Colonic mucosa (tissue), 4 donors: ENCODE measurements at regions not wholly inside any gene's neighbourhood (a gene's known extent, or its start where the extent isn't known, plus 50 kb on each side); places are given as distances from the start of the nearest gene placed in this dataset.

Experiments
- DNase-seq: peaks from one replicate; pipeline ENCODE4 v3.0.0-alpha.2; 2020
- H3K27ac ChIP-seq: fragments of 200-600 bp; one replicate; pipeline ENCODE4 v1.8.0; 2021
- H3K27me3 ChIP-seq: fragments of 200-600 bp; one replicate; pipeline ENCODE4 v1.8.0; 2021
- H3K36me3 ChIP-seq: fragments of 200-600 bp; one replicate; pipeline ENCODE4 v1.8.0; 2021
- H3K4me1 ChIP-seq: fragments of 200-600 bp; one replicate; pipeline ENCODE4 v1.8.0; 2021; ENCODE audit warnings: mild to moderate bottlenecking
- H3K4me3 ChIP-seq: fragments of 200-600 bp; one replicate; pipeline ENCODE4 v1.8.0; 2021
- H3K9ac ChIP-seq, 2 donors: one replicate each; pipeline ENCODE4 v1.7.0; 2013; ENCODE audit warnings: control low read depth in 2 of 2, low read depth in 2 of 2, low read length in 2 of 2
- H3K9me3 ChIP-seq: fragments of 200-600 bp; one replicate; pipeline ENCODE4 v1.8.0; 2021
- CTCF ChIP-seq: fragments of 200-600 bp; IDR thresholded peaks from one replicate; pipeline ENCODE4 v1.8.0; 2022; ENCODE audit warnings: antibody characterized with exemption, mild to moderate bottlenecking
- intact Hi-C: fragments of 100-400 bp; cut with DNase I; formaldehyde crosslinking; loops from one replicate; pipeline ENCODE4 v1.14.1; 2022
- donor health status: healthy.
- donor health status: DM: no; HTN: no; CAD: no.
- donor health status: DM: no; HTN: no; CAD: no.

- Histone ChIP-seq H3K36me3 (no peaks in the 10 kb centered on the region), H3K9ac (no peak overlapping the region), H3K27ac (no peak overlapping the region), H3K4me1 (no peaks in the 10 kb centered on the region), H3K9me3 (no peaks in the 10 kb centered on the region), H3K4me3 (no peak overlapping the region), H3K27me3 (no peaks in the 10 kb centered on the region)
- intact Hi-C loops, result no loop called here
- TF ChIP-seq CTCF, result no peak
- no peak for DNase-seq
Measured at GRCh38 chr20:4567170-4567569, 119.1 kb upstream of the PRNP start.

- H3K27ac ChIP-seq, result no peak overlapping the region
- H3K4me1 ChIP-seq, result no peaks in the 10 kb centered on the region
- H3K4me3 ChIP-seq, result no peak overlapping the region
- H3K9me3 ChIP-seq, result no peaks in the 10 kb centered on the region
- H3K9ac ChIP-seq, result no peak overlapping the region
- no peak for TF ChIP-seq CTCF
- no peaks in the 10 kb centered on the region for H3K36me3 ChIP-seq
- no peaks in the 10 kb centered on the region for H3K27me3 ChIP-seq
- DNase-seq, result no peak
- intact Hi-C loops, result no loop called here
Measured at GRCh38 chr20:4563534-4563933, 122.7 kb upstream of the PRNP start.

DNA sequence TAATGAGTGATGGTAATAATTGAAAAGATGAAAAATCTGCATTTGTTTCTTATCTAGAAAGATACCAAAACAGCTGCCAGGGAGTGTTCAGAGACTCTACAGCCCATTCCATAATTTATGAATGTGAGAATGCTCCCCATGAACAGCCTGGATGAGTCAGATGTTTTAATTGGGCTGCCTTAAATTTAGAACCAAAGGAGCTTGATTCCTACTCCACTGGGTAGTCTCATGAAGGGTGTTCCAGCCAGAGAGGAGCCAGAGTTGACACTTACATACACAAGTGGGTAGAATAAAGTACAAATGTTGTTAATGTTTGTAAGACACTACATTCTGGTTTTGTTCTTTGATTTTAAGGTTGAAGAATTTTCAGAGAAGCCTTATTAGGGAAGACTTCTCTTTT lies 123.2 kb upstream of the PRNP start:
- no peak overlapping the region for H3K27ac ChIP-seq
- no peak overlapping the region for H3K9ac ChIP-seq
- H3K9me3 ChIP-seq, result no peaks in the 10 kb centered on the region
- H3K36me3 ChIP-seq, result no peaks in the 10 kb centered on the region
- TF ChIP-seq CTCF, result no peak
- intact Hi-C loops, result no loop called here
- H3K27me3 ChIP-seq, result no peaks in the 10 kb centered on the region
- H3K4me3 ChIP-seq, result no peak overlapping the region
- DNase-seq, result no peak
- no peaks in the 10 kb centered on the region for H3K4me1 ChIP-seq

DNA sequence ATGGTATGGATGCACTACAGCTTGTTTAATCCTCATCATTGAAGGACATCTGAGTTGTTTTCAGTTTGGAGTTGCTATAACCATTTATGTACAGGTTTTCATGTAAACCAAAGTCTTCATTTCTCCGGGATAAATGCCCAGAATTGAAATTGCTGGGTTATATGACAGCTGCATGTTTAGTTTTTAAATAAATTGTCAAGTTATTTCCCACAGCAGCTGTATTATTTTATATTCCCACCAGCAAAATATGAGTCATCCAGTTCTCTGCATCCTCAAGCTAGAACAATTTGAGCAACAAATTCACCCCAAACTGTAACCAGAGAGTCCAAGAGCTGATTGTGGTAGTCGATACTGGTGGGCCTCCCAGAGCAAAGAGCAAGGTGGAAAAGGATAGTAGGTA lies 125.6 kb upstream of the PRNP start:
- DNase-seq, result no peak
- H3K4me1 ChIP-seq, result no peaks in the 10 kb centered on the region
- no peaks in the 10 kb centered on the region for H3K27me3 ChIP-seq
- H3K4me3 ChIP-seq, result no peak overlapping the region
- no peaks in the 10 kb centered on the region for H3K36me3 ChIP-seq
- no peak for TF ChIP-seq CTCF
- H3K9ac ChIP-seq, result no peak overlapping the region
- intact Hi-C loops, result no loop called here
- no peaks in the 10 kb centered on the region for H3K9me3 ChIP-seq
- H3K27ac ChIP-seq, result no peak overlapping the region

DNA sequence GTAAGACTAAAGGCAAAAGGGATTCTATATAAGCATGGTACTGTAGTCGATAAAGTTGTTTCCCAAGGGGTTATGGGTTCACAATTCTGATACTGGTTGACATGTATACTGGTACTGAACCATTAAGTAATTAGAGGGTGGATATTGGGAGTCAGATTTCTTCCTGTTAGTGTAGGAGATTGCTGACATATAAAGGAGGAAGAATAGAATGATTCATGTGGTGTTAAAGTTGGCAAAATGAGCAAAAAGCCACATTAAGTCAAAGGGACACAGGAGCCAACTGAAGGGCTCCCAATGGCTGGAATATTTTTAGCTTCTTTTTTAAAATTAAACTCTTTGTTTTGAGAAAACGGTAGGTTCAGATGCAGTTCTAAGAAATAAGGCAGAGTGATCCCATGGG lies 126.3 kb upstream of the PRNP start:
- no peak overlapping the region for H3K9ac ChIP-seq
- no peaks in the 10 kb centered on the region for H3K36me3 ChIP-seq
- no peaks in the 10 kb centered on the region for H3K9me3 ChIP-seq
- DNase-seq, result no peak
- no peak overlapping the region for H3K4me3 ChIP-seq
- intact Hi-C loops, result no loop called here
- H3K4me1 ChIP-seq, result no peaks in the 10 kb centered on the region
- no peaks in the 10 kb centered on the region for H3K27me3 ChIP-seq
- no peak for TF ChIP-seq CTCF
- H3K27ac ChIP-seq, result no peak overlapping the region

DNA sequence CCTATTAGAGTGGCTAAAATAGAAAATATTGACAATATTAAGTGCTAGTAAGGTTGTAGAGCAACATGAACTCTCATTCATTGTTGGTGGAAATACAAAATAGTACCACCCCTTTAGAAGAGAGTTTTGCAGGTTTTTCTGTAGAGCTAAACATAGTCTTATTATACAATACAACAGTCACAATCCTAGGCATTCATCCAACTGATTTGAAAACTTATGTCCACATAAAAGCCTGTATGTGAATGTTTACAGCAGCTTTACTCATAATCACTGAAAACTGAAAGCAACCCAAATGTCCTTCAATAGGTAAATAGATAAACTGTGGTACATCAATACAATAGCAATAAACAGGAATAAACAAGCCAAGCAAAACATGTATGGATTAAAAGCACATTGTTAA lies 127.2 kb upstream of the PRNP start:
- H3K4me1 ChIP-seq, result no peaks in the 10 kb centered on the region
- no peaks in the 10 kb centered on the region for H3K36me3 ChIP-seq
- no peak overlapping the region for H3K27ac ChIP-seq
- H3K9me3 ChIP-seq, result no peaks in the 10 kb centered on the region
- H3K9ac ChIP-seq, result no peak overlapping the region
- no peak overlapping the region for H3K4me3 ChIP-seq
- TF ChIP-seq CTCF, result no peak
- no peaks in the 10 kb centered on the region for H3K27me3 ChIP-seq
- intact Hi-C loops, result no loop called here
- DNase-seq, result no peak
